ENCODE measurements at regions not wholly inside any gene's neighbourhood (a gene's known extent, or its start where the extent isn't known, plus 50 kb on each side); places are given as distances from the start of the nearest gene placed in this dataset.

DNA sequence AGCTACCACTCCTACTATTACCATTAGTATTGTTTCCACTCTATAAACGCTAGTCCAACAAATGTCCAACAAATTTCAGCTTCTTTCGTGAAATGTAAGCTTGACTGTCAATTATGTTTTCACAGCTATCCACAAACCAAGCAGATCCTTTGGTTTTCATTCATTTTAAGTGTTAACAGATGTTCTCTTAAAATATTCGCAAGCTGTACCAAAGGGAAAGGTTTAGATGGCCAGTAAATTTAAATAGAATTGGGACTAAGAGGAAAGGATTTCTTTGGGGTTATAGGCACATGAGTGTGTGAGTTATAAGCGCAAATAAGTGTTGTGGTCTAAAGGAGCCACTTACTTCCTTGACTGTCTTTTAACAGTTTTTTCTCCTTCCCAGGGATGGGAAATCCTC lies 136.8 kb upstream of the ADRA1B start:
- no peak overlapping the region for H3K4me3 ChIP-seq (ENCODE audit: low read length)
- no peaks in the 10 kb centered on the region for H3K9me3 ChIP-seq (ENCODE audit: control insufficient read depth, low read length)
- no peaks in the 10 kb centered on the region for H3K36me3 ChIP-seq (ENCODE audit: control insufficient read depth, insufficient read depth, low read length)
- no peaks in the 10 kb centered on the region for H3K4me1 ChIP-seq (ENCODE audit: control insufficient read depth, insufficient read depth, low read length)
- no peak overlapping the region for H3K9ac ChIP-seq (ENCODE audit: low read length)
- H3K27me3 ChIP-seq (ENCODE audit: control insufficient read depth, insufficient read depth, low read length), result no peaks in the 10 kb centered on the region

DNA sequence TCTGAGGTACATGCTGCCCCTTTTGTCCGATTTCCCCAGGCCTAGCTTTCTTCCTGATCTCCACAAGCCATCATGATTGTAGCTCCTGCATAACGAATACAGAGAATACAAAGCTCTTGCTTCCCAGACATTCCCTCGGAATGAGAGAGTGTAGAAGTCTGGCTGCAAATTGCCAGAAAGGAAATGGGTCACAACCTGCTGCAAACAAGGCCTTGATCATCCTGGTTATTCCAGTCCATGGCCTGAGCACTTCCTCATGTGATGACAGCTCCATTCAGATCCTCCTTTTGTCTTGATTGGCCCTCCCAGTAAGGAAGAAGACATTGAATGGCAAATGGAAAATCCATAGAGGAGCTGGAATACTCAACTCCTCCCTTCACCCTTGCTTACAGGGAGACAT lies 136.0 kb upstream of the ADRA1B start:
- no peak overlapping the region for H3K9ac ChIP-seq (ENCODE audit: low read length)
- no peaks in the 10 kb centered on the region for H3K27me3 ChIP-seq (ENCODE audit: control insufficient read depth, insufficient read depth, low read length)
- H3K4me1 ChIP-seq (ENCODE audit: control insufficient read depth, insufficient read depth, low read length), result no peaks in the 10 kb centered on the region
- no peak overlapping the region for H3K4me3 ChIP-seq (ENCODE audit: low read length)
- no peaks in the 10 kb centered on the region for H3K9me3 ChIP-seq (ENCODE audit: control insufficient read depth, low read length)
- H3K36me3 ChIP-seq (ENCODE audit: control insufficient read depth, insufficient read depth, low read length), result no peaks in the 10 kb centered on the region

DNA sequence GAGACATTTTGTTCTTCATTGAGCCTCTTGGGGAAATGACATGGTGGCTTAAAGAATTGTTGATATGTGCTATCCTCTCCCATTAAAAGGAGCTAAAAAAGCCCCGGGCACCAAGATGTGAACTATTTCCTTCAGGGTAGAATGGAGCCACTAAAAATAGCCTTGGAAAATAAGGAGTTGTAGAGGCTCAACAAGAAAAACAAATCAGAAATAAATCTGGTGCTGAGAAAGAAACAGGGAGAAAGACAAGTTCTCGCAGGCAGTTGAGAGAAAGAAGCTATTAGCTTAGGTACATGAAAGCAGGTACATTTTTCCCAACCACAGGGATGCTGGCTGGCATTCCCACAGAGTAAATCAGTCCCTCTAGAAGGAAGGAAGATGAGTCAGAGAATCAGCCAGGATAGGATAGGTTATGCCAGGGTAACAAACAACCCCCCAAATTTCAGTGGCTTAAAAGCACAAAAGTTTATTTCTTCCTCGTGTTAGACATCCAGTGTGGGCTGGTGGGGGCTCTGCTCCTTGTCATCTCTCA lies 134.6 kb upstream of the ADRA1B start:
- Histone ChIP-seq H3K9ac (ENCODE audit: low read length) (no peak overlapping the region), H3K9me3 (ENCODE audit: control insufficient read depth, low read length) (no peaks in the 10 kb centered on the region), H3K36me3 (ENCODE audit: control insufficient read depth, insufficient read depth, low read length) (no peaks in the 10 kb centered on the region), H3K4me1 (ENCODE audit: control insufficient read depth, insufficient read depth, low read length) (no peaks in the 10 kb centered on the region), H3K27me3 (ENCODE audit: control insufficient read depth, insufficient read depth, low read length) (no peaks in the 10 kb centered on the region), H3K4me3 (ENCODE audit: low read length) (no peak overlapping the region)

DNA sequence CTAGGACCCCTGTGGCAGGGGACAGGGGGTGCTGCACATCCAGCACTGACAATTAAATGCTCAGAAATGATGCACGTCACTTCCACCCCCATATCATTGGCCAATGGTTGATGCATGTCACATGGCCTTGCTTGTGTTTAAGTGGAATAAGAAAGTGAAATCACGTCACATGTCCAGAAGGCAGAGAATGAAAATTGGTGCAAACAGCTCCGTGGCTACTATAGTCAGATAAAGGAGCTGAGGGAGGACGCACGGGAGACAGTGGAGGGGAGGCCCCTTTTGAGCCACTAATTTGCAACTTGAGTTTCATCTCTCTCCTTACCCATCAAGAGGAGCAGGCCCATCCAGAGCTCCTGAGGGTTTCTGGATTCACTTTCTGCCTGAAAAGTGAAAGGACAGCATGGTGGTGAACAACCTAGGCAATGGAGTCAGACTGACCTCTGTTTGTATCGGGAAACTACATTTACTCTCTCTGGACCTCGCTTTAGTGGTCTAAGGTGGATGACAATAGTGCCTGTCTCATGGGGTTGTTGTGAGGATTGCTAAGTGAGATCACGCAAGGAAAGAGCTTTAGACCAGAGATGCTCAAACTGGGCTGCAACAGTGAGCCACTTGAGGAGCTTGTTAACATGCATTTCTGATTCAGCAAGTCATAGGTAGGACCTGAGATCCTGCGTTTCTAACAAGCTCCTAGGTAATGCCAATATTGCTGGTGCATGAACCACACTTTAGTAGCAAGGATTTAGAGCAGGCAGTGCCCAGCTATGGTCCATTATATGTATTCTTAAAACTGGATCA lies 133.9 kb upstream of the ADRA1B start:
- Histone ChIP-seq H3K9ac (ENCODE audit: low read length) (no peak overlapping the region), H3K36me3 (ENCODE audit: control insufficient read depth, insufficient read depth, low read length) (no peaks in the 10 kb centered on the region), H3K9me3 (ENCODE audit: control insufficient read depth, low read length) (no peaks in the 10 kb centered on the region)

DNA sequence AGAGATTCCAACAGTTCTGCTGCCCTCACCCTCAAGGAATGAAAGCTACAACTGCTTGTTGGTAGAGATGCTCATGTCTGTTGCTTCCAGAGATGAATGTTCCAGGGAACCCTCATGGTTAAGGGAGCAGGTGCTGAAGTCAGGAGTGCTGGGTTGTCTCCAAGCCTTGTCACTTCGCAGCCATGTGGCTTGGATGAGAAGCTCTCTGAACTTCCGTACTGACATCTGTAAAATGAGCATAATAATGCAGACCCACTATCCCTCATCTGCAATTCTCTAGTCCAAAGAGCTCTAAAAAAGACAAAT lies 133.3 kb upstream of the ADRA1B start:
- Histone ChIP-seq H3K4me1 (ENCODE audit: control insufficient read depth, insufficient read depth, low read length) (no peaks in the 10 kb centered on the region), H3K9me3 (ENCODE audit: control insufficient read depth, low read length) (no peaks in the 10 kb centered on the region), H3K36me3 (ENCODE audit: control insufficient read depth, insufficient read depth, low read length) (no peaks in the 10 kb centered on the region), H3K4me3 (ENCODE audit: low read length) (no peak overlapping the region), H3K27me3 (ENCODE audit: control insufficient read depth, insufficient read depth, low read length) (no peaks in the 10 kb centered on the region), H3K9ac (ENCODE audit: low read length) (no peak overlapping the region)

More for the DNA sequence above, 133.9 kb upstream of the ADRA1B start:
- Histone ChIP-seq H3K4me3 (ENCODE audit: low read length) (no peak overlapping the region), H3K27me3 (ENCODE audit: control insufficient read depth, insufficient read depth, low read length) (no peaks in the 10 kb centered on the region), H3K4me1 (ENCODE audit: control insufficient read depth, insufficient read depth, low read length) (no peaks in the 10 kb centered on the region)

DNA sequence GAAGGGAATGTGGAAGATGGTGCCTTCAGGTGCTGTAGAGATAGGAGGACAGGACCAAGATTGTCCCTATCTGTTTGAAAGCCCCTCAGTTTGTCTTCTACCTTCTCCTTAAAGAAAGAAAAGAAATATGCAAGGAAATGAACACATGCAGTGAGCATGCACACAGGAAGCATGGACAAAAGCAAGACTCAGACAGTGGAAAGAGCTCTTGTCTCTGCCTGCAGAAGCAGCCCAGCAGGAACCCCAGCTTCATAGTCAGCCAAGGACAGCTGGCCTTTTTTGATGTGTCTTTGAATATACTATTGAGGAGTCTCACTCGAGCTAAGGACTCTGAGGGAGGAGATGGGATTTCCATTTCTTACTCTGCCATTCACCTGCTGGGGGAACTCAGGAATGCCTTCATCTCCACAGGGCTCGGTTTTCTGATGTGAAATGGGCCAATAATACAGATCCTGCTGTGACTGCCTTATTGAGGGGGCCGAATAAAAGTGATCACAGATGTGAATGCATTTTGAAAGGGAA lies 132.5 kb upstream of the ADRA1B start:
- Histone ChIP-seq H3K9ac (ENCODE audit: low read length) (no peak overlapping the region), H3K4me1 (ENCODE audit: control insufficient read depth, insufficient read depth, low read length) (no peaks in the 10 kb centered on the region), H3K4me3 (ENCODE audit: low read length) (no peak overlapping the region), H3K9me3 (ENCODE audit: control insufficient read depth, low read length) (no peaks in the 10 kb centered on the region), H3K36me3 (ENCODE audit: control insufficient read depth, insufficient read depth, low read length) (no peaks in the 10 kb centered on the region), H3K27me3 (ENCODE audit: control insufficient read depth, insufficient read depth, low read length) (no peaks in the 10 kb centered on the region)

DNA sequence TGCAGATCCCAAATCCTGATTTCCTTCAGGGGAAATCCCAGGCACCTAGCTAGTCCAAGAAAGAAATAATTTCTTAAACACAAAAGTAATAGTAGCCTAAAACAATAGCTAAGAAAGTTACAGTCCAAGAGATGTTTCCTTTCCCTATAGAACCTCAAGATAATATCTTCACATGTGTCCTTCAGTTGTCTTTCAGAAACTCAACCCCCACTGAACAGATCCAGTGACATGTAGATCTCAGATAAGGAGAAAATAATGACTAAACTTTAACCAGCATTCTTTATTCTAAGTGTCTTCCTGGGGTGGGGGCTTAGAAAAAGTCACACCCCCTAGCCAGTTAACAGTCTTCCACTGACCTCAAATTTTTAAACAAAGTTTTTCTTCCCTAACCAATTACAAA lies 131.3 kb upstream of the ADRA1B start:
- H3K27me3 ChIP-seq (ENCODE audit: control insufficient read depth, insufficient read depth, low read length), result no peaks in the 10 kb centered on the region
- no peaks in the 10 kb centered on the region for H3K36me3 ChIP-seq (ENCODE audit: control insufficient read depth, insufficient read depth, low read length)
- no peaks in the 10 kb centered on the region for H3K4me1 ChIP-seq (ENCODE audit: control insufficient read depth, insufficient read depth, low read length)
- H3K4me3 ChIP-seq (ENCODE audit: low read length), result no peak overlapping the region
- H3K9ac ChIP-seq (ENCODE audit: low read length), result no peak overlapping the region
- no peaks in the 10 kb centered on the region for H3K9me3 ChIP-seq (ENCODE audit: control insufficient read depth, low read length)

DNA sequence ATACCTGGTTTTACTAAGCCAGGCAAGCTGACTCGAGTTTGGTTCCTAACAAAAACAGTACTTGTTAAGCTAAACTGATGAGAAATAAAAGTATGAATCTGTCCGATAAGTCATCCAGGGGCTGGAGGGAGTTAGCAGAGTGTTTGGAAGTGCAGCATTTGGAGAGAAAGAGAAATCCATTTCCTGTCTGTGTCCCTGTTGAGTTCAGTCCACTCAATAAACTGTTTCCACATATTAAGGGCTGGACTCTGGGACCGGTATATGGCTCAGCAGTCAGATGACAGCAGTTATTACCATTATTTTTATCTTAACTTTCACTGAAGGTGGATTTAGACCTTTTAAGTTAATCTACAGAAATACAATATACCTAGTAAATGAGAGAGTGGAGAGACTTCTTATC lies 130.6 kb upstream of the ADRA1B start:
- Histone ChIP-seq H3K36me3 (ENCODE audit: control insufficient read depth, insufficient read depth, low read length) (no peaks in the 10 kb centered on the region), H3K4me1 (ENCODE audit: control insufficient read depth, insufficient read depth, low read length) (no peaks in the 10 kb centered on the region), H3K4me3 (ENCODE audit: low read length) (no peak overlapping the region), H3K27me3 (ENCODE audit: control insufficient read depth, insufficient read depth, low read length) (no peaks in the 10 kb centered on the region), H3K9ac (ENCODE audit: low read length) (no peak overlapping the region), H3K9me3 (ENCODE audit: control insufficient read depth, low read length) (no peaks in the 10 kb centered on the region)

DNA sequence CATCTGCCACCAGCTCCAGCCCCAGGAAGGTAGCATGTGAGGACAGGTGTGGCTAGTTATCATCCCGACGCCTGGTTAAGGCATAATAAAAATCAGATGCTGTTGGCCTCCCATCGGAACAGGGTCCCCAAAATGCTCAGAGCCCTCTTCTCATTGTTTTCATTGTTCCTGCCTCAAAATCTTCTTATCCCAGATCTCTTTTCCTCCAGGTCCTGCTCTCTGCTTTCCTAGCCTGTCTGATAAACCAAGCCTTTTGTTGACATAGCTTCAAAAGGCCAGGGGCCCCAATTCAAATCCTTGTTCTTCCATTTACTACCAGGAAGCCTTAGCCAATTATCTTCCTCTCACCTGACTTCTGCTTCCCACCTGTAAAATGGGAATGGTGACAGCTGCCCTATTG lies 130.1 kb upstream of the ADRA1B start:
- Histone ChIP-seq H3K9ac (ENCODE audit: low read length) (no peak overlapping the region), H3K9me3 (ENCODE audit: control insufficient read depth, low read length) (no peaks in the 10 kb centered on the region), H3K4me1 (ENCODE audit: control insufficient read depth, insufficient read depth, low read length) (no peaks in the 10 kb centered on the region), H3K4me3 (ENCODE audit: low read length) (no peak overlapping the region), H3K27me3 (ENCODE audit: control insufficient read depth, insufficient read depth, low read length) (no peaks in the 10 kb centered on the region), H3K36me3 (ENCODE audit: control insufficient read depth, insufficient read depth, low read length) (no peaks in the 10 kb centered on the region)

DNA sequence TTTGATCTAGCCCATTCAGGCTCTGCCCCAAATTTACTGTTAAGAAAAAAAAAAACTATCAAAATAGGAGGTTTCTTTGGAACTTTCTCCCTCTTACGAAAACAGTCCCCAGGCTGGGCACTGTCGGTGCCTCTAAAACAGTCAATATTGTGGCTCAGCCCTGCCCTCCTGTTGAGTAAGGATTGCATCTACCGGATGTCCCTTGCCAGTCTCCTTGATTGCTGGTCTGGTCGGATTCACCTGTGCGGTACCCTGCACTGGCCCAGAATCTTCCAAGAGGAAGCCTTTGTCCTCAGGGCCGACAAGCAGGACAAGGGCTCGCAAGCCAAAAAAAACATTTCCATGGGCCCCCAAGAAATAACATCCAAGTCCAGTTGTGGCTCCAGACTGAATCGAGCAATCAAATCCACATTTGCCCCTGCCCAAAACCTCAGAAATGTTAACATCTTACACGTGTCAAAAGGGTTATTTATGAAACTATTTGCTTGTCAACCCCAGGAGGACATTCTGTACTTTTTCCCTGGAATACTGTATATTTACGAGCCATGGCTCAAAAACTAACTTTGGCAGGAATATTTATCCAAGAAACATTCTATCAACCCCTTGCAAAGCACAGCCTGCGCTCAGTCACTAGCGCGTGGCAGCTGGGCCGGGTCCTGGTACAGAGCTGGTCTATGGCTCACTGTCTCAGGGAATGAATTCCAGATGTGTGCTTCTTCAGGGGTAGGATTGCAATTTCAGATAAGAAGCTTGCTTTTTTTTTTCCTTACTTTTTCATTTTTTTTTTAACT lies 129.2 kb upstream of the ADRA1B start:
- Histone ChIP-seq H3K4me3 (ENCODE audit: low read length) (no peak overlapping the region), H3K36me3 (ENCODE audit: control insufficient read depth, insufficient read depth, low read length) (no peaks in the 10 kb centered on the region), H3K27me3 (ENCODE audit: control insufficient read depth, insufficient read depth, low read length) (no peaks in the 10 kb centered on the region), H3K4me1 (ENCODE audit: control insufficient read depth, insufficient read depth, low read length) (no peaks in the 10 kb centered on the region), H3K9me3 (ENCODE audit: control insufficient read depth, low read length) (no peaks in the 10 kb centered on the region), H3K9ac (ENCODE audit: low read length) (no peak overlapping the region)

DNA sequence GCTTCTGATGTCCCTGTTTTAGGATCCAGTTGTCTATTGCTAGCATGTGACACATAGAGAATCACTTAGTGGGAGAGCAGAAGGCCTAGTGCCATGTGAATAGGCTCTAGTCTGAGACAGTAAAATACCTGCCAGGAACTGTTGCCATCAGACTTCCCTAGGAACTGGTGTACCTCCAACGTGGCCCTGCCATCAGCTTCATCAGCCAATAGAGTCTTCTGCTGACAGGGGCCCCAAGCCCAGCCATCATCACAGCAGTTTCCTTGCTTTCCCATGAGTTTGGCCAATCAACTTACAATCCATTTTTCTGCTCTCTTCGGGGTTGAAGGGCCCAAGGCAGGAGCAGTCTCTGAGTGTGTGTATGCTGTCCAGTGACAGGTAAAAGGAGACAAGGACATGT lies 128.4 kb upstream of the ADRA1B start:
- Histone ChIP-seq H3K27me3 (ENCODE audit: control insufficient read depth, insufficient read depth, low read length) (no peaks in the 10 kb centered on the region), H3K36me3 (ENCODE audit: control insufficient read depth, insufficient read depth, low read length) (no peaks in the 10 kb centered on the region), H3K9me3 (ENCODE audit: control insufficient read depth, low read length) (no peaks in the 10 kb centered on the region), H3K4me3 (ENCODE audit: low read length) (no peak overlapping the region), H3K4me1 (ENCODE audit: control insufficient read depth, insufficient read depth, low read length) (no peaks in the 10 kb centered on the region), H3K9ac (ENCODE audit: low read length) (no peak overlapping the region)

DNA sequence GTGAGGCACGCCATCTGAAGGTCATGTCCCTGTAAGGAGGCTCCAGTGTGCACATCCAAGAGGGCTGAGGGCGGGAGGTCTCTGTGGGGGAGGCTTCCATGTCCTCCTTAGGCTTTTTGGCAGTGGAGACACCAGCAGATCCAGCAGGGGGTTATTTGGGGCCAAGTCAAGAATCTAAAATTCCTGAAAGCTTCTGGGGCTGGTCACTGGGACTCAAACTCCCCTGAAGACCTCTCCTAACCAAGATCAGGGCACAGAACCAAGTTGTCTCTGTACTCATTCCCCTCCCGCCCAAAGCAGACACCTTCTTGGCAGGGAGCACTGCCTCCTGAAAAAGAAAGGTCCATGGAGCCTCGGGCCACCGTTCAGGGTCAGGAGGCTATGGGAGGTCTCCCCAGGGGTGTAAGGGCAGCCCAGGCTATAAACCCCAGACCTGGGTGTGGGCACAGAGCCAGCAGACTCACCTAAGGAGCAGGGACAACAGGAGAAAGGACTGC lies 127.4 kb upstream of the ADRA1B start:
- H3K9ac ChIP-seq (ENCODE audit: low read length), result no peak overlapping the region
- H3K4me3 ChIP-seq (ENCODE audit: low read length), result no peak overlapping the region
- no peaks in the 10 kb centered on the region for H3K36me3 ChIP-seq (ENCODE audit: control insufficient read depth, insufficient read depth, low read length)
- H3K4me1 ChIP-seq (ENCODE audit: control insufficient read depth, insufficient read depth, low read length), result no peaks in the 10 kb centered on the region
- H3K27me3 ChIP-seq (ENCODE audit: control insufficient read depth, insufficient read depth, low read length), result no peaks in the 10 kb centered on the region
- H3K9me3 ChIP-seq (ENCODE audit: control insufficient read depth, low read length), result no peaks in the 10 kb centered on the region

All from mucosa of stomach (tissue), 1 donor.